Stromal cell of bone marrow (primary cell): ENCODE measurements at regions not wholly inside any gene's neighbourhood (a gene's known extent, or its start where the extent isn't known, plus 50 kb on each side); places are given as distances from the start of the nearest gene placed in this dataset.

Experiments used
- DNase-seq: peaks from one replicate; pipeline ENCODE4 v3.0.0-alpha.2; 2012; ENCODE audit warnings: low read depth

DNA sequence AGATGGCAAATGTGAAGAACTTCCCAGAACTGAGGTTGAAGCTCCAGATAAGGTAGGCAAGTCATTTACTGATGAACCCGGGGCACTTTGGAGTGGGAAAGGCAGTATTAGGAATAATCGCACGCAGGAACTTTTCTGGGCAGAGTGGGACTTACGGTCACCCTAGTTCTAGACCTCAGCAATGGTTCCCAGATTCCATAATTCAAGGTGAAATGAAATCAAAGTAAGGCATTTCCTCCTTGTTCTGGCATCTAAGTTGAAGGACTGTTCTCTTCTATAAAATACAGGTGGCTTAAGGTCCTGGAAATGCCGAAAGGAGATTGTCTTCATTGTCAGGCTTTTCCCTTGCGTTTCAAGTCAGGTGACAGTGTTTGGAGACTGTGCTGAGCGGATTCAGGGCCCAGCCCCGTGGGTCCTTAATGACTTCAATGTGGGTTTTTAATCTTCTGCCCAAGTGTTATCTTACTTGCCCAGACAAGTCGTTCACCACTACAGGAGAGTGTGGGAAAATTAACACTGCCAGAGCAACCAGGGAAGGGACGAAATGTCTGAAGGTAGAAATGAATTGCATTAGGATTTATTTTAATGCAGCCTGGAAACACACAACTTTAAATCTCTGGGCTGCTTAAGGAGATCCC is 52.1 kb upstream of the STOX2 start:
- no peak for DNase-seq

DNA sequence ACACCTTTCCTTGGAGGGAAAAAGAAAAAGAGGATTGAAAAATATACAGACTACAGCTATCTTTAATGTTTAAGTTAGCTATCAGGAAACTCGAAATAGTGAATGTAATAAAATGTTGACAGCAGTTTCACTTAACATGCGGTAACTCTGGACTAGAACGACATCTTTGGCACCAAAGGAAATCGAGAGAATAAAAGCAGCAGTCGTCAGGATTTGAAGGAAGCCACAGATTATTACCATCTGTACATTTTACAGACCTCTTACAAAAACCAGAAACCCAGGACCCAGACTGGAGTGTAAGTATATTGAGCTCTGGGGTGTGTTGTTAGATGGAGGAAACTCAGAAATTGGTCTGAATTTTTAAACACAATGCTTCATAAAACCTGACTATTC is 51.6 kb upstream of the STOX2 start:
- DNase-seq: no peak
